ENCODE measurements at regions not wholly inside any gene's neighbourhood (a gene's known extent, or its start where the extent isn't known, plus 50 kb on each side); places are given as distances from the start of the nearest gene placed in this dataset.

DNA sequence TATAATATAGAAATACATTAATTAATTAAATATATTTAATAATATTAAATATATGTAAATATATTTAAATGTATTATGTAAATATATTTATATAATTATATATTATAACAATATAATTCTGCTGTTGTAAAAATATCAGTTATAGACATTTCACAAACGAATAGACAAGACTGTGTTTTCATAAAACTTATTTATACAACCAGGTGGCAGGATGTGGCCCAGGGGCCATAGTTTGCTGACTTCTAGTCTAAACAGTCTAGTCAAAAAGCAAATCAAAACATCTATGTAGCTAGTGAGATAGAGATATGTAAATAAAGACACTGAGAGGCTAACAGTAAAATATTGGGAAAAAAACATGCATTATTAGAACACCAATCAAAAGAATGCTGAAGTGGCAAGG is 136.4 kb downstream of the TBXT start:
- TF ChIP-seq POLR2AphosphoS5 (IDR thresholded peaks at IDR 0.05; ENCODE audit: low read depth), result no peak
- TF ChIP-seq, protein P1, sequence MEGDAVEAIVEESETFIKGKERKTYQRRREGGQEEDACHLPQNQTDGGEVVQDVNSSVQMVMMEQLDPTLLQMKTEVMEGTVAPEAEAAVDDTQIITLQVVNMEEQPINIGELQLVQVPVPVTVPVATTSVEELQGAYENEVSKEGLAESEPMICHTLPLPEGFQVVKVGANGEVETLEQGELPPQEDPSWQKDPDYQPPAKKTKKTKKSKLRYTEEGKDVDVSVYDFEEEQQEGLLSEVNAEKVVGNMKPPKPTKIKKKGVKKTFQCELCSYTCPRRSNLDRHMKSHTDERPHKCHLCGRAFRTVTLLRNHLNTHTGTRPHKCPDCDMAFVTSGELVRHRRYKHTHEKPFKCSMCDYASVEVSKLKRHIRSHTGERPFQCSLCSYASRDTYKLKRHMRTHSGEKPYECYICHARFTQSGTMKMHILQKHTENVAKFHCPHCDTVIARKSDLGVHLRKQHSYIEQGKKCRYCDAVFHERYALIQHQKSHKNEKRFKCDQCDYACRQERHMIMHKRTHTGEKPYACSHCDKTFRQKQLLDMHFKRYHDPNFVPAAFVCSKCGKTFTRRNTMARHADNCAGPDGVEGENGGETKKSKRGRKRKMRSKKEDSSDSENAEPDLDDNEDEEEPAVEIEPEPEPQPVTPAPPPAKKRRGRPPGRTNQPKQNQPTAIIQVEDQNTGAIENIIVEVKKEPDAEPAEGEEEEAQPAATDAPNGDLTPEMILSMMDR (conservative IDR thresholded peaks at IDR 0.05; ENCODE audit: low read depth in 2 of 2), result no peak

All from GM23338 (cell line).